ENCODE measurements at regions not wholly inside any gene's neighbourhood (a gene's known extent, or its start where the extent isn't known, plus 50 kb on each side); places are given as distances from the start of the nearest gene placed in this dataset.

DNA sequence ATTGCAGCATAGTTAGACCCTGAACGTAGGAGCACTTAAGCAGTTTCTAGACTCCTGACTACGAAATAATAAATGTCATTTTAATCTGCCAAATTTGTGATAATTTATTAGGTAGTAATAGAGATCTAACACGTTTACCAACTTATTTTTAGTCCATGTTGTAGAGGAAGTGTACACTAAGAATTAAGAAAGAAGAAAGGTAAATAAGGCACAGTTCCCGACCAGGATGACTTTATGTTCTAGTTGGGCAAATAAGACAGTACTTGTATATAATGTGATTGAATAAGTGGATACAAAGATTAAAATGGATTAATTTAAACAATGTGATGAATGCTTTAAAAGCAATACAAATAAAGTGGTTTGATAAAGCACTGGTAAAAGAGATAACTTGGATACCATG lies 1306.2 kb upstream of the PCDH20 start:
- TF ChIP-seq POLR2A (IDR thresholded peaks at IDR 0.05; ENCODE audit: low read depth, low read length): no peak
- TF ChIP-seq, protein P1, sequence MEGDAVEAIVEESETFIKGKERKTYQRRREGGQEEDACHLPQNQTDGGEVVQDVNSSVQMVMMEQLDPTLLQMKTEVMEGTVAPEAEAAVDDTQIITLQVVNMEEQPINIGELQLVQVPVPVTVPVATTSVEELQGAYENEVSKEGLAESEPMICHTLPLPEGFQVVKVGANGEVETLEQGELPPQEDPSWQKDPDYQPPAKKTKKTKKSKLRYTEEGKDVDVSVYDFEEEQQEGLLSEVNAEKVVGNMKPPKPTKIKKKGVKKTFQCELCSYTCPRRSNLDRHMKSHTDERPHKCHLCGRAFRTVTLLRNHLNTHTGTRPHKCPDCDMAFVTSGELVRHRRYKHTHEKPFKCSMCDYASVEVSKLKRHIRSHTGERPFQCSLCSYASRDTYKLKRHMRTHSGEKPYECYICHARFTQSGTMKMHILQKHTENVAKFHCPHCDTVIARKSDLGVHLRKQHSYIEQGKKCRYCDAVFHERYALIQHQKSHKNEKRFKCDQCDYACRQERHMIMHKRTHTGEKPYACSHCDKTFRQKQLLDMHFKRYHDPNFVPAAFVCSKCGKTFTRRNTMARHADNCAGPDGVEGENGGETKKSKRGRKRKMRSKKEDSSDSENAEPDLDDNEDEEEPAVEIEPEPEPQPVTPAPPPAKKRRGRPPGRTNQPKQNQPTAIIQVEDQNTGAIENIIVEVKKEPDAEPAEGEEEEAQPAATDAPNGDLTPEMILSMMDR (IDR thresholded peaks at IDR 0.05; ENCODE audit: extremely low read depth in 1 of 2, insufficient read depth in 1 of 2, low read depth in 1 of 2, low read length in 2 of 2): no peak
- no peak for TF ChIP-seq POLR2AphosphoS5 (IDR thresholded peaks at IDR 0.05; ENCODE audit: insufficient read depth, low read depth, low read length)
- no peak for TF ChIP-seq MYC (IDR thresholded peaks at IDR 0.05; ENCODE audit: low read depth, low read length)
- TF ChIP-seq EZH2 (IDR thresholded peaks at IDR 0.05; ENCODE audit: borderline replicate concordance, low read depth, low read length, severe bottlenecking): no peak

Measured in endothelial cell of umbilical vein (primary cell).